COLO668 (cell line): ENCODE measurements at regions not wholly inside any gene's neighbourhood (a gene's known extent, or its start where the extent isn't known, plus 50 kb on each side); places are given as distances from the start of the nearest gene placed in this dataset.
A peak's percentile ranks its signal among the peaks of the same experiment; 100 is the strongest.
"Not testable (repeated sequence)": the region's sequence is repeated elsewhere in the genome, so short reads cannot be mapped to it uniquely, and the experiment has no call there.

Experiments used
- DNase-seq: peaks from one replicate; lab custom pipeline; 2025; ENCODE audit not compliant: unreplicated experiment; lab: John Stamatoyannopoulos, UW

DNA sequence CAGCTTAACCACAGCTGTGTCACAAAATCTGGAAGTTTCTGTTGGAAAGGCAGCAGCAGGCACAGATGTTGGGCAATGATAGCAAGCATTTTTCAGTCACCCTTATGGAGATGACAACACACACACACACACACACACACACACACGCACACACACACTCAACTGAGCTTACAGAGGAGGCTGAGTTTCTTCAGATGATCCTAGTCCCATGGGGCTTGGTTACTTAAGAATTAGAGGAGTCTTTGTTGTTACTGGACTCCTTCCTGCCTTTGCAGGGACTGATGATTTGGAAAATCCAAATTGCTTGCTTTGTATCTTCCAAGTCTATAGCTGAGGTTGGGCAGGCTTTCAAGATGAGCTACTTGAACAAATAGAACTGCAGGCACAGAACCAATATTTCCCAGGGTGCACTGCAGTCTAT is 740.1 kb upstream of the PITX2 start:
- no peak for DNase-seq

DNA sequence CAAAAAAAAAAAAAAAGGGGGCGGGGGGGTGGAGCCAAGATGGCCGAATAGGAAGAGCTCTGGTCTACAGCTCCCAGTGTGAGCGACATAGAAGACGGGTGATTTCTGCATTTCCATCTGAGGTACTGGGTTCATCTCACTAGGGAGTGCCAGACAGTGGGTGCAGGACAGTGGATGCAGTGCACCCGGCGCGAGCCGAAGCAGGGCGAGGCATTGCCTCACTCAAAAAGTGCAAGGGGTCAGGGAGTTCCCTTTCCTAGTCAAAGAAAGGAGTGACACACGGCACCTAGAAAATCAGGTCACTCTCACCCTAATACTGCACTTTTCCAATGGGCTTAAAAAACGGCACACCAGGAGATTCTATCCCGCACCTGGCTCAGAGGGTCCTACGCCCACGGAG is 755.0 kb upstream of the PITX2 start:
- not testable (repeated sequence) for DNase-seq

DNA sequence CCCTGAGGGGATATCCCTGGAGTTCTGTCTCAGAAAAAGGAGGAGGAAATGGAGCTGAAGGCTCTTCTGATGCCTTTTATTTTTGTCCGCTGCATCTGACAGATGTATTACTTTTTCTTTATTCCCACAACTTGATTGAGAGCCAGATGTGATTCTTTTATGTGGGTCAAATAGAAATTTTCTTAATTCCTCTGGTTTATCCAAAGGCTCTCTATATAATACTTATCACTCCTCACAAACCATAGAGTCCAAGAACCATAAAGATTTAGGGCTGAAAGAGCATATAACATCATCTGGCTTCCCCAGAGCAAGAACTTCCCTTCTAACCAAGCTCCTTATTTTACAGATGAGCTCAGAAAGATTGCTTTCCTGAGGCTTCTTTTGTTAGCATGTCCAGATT is 756.7 kb upstream of the FAM241A start:
- no peak for DNase-seq

DNA sequence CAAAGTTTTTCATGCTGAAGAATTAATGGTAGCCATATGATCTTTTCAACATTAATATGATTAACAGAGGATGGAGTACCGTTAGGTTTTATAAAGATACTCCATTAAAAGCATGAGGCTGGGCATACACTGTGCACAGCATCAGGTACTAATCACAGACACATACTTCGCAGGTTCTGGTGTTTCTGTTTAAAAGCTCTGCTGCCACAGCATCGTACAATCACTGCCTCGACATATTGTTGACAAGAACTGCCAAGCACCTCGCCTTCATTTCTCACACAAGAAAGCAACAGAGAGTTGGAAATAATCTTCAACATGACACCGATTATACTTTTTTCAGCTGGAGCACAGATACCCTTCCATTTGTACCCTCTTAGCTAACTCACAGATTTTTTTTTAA is 753.4 kb upstream of the FAM241A start:
- DNase-seq: no peak

DNA sequence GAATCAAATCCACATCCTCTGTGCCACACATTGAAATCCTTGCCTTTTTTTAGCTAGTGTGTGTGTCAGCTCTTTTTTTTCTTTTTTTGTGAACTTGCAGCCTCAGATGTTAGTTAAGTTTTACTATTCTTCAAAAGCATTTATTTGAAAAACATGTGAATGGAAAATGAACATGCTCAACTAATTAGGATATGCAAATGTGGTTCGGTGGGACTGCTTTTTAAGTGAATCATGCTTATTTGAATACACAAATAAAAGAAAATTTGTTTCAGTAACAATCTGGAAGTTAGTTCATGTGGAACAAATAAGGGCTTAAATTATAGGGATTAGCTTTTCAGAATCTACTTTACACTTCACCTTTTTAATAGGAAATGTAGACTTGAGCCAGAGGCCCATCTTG is 751.5 kb upstream of the FAM241A start:
- DNase-seq: no peak

DNA sequence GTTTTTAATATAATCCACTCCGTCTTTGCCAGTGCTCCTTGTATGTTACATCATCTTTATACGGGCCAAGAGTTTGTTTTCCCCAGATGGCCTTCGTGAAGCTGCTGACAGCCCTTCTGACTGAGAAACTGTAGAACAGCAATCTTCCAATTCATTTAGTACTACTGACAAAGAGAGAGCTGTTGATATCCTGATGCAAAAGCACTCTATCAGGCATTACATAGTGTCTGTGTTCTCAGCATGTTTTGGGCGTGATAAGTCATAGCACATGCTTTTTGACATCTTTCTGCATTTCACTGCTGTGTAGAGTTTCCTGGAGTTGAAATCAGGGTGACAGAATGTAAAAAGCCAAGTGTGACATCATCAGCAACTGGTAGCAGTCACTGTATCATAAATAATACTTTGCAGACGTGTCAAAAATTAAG is 746.3 kb upstream of the FAM241A start:
- DNase-seq: no peak

DNA sequence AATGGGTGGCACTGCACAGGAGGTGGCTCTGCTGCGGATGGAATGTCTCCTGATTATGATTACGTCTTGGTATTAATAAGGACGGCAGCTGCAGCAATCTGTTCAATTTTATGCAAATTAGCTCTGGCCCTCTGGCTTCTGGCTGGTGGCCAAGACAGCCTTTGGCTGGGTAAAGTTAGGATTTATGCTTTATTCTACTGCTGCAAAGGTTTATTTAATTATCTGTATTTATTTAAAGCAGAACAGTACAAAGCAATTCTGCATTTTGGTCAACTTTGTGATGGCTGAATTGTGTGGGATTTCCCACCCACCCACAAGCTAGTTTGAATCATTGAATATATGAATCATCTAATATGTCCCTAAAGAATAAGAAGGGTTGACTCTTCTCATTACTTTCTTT is 745.6 kb upstream of the FAM241A start:
- DNase-seq: peak; percentile 30

DNA sequence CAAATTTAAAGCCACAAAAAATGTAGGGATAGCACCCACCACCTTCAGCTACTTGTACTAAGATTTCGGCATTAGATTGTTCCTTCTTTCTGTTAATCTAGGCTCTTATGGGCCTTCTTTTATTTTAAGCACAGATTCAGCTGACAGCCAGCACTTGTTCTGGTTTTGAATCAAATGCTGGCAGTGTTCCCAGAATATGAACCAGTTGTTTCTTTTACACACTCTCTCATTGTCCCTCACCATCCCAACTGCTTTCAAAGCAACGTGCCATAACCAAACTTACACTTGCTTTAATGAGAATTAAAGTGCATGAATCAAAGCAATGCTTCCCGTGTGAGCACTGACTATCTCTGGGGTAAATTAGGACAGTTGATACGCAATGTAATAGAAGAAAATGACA is 744.5 kb upstream of the FAM241A start:
- DNase-seq: peak; percentile 9

DNA sequence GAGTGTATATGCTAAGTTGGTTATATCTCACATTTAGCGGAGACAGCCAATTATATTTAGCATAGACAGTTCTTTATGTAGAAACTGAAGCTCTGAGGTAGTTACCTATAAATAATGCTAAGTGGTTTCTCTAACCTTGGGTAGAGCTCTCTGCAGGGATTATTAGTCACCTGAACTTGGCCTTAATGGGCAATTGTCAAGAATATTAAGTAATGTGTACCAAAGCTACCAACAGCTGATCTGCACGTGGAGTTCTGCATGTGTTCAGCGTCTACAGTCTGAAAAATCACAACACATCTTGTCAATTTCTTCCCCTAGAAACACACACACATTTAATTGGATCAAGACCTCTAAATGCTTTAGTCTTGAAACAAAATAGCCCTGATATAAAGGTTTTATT is 740.6 kb upstream of the FAM241A start:
- DNase-seq: no peak

DNA sequence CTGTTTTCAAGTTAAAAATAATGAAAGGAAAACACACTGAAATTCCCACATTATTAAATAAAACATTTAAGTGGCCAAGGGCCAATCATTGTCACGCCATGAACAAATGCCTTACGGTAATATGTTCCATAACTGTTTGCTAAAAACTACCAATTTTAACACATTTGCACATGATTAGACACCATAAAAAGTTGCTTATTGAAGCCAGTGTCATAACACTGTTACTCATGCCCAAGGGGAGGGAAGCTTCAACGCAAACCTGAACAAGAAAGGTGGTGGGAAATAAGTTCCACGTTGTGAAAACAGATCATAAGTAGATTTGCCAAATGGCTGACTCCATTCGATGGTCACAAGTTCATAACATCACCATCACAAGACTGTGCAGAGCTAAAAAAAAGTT is 739.3 kb upstream of the FAM241A start:
- no peak for DNase-seq

DNA sequence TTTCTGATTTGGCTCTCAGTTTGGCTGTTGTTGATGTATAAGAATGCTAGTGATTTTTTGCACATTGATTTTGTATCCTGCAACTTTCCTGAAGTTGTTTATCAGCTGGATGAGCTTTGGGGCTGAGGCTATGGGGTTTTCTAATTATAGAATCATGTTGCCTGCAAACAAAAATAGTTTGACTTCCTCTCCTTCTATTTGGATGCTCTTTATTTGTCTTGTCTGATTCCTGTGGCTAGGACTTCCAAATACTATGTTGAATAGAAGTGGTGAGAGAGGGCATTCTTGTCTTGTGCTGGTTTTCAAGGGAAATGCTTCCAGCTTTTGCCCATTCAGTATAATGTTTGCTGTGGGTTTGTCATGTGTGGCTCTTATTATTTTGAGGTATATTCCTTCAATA is 734.7 kb upstream of the FAM241A start:
- no peak for DNase-seq

DNA sequence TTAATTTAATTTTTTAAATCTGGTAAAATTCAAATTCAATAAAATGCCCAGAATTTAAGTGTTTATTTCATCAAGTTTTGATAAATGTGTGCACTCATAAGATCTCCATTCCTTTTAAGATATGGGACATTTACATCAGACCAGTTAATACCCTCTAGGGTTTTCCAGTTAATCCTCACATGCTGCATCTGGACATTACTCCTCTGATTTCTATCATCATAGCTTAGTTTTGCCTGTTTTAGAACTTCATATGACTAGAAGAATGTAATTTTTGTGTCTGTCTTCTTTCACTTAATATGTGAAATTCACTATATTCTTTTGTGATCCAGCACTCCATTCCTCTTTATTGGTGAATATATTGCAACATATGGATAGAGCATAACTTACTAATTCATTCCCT is 727.7 kb upstream of the FAM241A start:
- no peak for DNase-seq

DNA sequence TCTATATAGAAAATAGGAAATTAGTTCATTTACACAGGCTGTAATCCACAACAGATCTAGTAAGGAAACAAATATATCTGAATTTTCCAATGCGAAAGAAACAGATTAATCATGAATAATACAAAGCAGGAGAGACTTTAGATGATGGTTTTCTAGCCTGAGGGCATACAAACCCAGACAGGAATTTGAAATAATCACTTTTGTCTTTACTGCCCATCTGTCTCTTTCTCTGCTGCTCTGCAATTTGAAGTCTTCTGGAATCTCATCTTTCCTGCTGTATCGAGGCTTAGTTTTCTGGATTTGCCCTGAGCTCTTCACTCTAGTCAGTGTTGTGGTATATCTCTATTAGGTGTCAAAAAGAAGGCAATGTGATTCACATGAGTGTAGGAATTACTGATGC is 711.8 kb upstream of the FAM241A start:
- no peak for DNase-seq

DNA sequence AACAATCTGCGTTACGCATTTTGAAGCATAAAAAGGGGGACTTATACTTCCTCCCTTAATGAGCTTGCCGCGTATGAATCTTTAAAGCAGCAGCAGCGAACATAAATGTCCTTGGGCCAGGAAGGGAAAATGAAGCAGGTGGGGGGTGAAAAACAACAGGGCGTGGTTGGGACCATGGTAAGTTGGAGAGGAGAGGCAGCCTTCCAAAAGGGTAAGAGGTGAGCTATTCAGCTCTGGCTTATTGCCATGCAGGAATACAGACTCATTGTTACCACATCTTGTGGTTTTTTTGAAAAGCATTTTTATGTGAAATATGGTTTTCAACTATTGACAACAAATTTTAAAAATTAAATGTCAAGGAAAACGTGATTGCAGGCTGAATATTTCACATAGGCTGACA is 710.7 kb upstream of the FAM241A start:
- no peak for DNase-seq

DNA sequence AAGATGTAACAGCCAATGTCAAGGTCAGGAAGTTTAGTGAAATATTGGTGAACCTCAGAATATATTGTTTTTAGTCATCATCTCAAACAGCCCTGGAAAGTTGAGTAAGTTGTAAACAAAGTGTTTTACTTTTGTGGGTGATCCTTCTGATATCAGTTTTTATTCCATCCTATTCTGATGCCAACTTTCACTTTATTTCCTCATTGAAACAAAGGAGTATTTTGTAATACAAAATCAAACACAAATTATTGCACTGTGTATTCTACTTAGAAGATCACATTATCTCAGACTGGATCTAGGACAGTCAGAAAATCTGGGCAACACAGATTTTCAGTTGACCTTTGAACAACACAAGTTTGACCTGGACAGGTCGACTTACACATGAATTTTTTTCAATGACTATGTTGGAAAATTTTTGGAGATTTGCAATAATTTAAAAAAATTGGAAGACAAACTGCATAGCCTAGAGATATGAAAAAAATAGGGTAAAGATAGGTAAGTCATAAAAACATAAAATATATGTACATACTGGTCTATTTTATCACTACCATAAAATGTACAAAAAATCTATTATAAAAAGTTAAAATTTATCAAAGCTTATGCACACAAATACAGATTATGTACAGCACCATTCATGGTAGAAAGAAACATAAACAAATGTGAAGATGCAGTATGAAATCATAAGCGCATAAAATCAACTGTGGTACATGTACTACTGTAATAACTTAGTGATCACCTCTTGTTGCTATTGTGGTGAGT is 709.1 kb upstream of the FAM241A start:
- no peak for DNase-seq

DNA sequence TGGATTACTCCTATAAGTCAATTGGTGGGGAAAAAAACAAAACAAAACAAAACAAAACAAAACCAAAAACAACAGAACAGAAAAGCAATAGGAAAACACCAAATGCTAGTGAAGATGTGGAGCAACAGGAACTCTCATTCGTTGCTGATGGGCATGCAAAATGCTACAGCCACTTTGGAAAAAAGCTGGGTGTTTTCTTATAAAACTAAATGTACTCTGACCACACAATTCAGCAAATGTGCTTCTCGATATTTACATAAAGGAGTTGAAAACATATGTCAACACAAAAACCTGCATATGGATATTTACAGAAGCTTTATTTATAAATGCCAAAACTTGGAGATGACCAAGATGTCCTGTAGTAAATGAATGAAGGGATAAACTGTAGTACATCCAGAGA is 703.6 kb upstream of the FAM241A start:
- DNase-seq: no peak

DNA sequence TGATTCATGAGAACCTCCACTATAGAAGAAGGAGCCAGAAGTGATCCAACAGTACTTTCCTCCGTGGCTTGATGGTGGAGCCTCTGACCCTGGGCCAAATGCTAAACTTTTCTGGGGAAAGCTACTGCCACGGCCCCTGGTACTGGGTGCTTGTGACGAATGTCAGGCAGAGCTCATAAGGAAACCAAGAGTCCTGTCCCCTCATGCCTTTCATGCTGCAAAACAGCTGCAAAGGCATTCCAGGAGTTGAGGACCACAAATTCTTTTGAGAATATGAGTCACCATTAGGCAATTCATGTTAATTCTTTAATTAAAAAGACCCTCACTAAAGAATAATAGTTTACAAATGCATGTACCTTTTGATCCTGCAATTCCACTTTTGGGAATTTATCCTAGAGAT is 700.4 kb upstream of the FAM241A start:
- DNase-seq: not testable (repeated sequence)

DNA sequence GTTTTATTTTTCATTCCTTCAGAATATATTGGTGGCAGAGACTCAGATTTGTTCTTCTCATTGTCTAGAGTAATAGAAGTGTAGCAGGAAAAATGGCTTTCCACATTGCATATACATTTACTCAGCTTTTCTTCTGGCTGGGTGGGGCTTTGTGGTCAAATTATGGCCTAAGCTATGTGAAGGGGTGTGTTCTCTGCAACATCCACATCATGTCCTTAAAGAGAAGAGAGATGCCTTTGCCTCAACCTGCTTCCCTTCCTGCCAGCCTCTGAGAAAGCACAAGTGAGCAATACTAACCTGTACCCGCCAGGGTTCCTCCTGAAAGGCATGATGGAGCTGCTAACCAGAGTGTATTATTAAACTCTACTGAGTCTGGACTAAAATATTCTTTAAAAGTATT is 695.6 kb upstream of the FAM241A start:
- no peak for DNase-seq

DNA sequence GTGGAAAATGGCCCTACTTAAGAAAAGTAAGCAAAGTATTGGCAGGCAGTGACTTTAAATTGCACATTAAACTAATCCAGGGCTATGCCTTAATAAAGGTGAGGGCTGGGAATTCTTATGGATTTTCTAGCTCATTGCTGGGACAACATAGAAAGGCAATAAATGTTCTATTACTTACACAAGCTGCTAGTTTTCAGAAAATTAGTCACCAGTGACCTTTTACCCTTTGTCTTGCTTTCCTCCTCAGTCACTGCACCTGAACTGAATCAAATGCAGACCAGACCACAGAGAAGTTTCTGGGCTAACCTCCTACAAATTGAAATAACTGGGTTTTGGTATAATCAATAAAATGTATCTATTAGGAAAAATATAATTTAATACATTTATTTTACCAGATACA is 694.4 kb upstream of the FAM241A start:
- no peak for DNase-seq

DNA sequence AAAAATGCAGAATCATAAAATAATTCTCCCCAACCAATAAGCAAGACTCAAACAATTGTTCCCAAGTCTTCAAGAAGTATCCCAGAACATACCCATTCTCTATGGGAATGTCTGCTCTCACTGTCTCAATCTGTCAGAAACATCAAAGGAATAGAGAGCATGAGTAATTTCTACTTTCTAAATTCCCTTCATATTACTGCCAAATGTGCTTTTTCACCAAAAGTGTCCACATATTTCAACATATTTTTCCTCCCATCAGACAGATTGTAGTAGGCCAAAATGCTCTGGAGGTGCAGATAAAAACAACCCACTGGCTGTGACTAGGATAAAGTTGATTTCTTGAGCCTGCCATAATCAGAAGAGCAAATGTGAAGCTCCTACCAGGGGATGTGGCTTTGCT is 692.0 kb upstream of the FAM241A start:
- DNase-seq: no peak

DNA sequence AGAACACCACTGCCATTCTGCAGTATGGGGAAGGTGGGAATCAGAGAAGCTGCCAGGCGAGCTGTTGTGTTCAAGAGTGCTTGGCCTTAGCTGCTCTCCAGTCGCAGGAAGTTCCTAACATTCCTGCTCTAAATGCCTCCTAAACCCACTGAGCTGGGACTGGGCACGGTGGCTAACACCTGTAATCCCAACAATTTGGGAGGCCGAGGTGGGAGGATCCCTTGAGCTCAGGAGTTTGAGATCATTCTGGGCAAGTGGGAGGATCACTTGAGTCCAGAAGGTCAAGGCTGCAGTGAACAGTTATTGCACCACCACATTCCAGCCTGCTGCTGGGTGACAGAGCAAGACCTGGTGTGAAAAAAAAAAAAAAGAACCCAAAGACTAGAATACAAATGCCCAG is 690.3 kb upstream of the FAM241A start:
- DNase-seq: no peak

DNA sequence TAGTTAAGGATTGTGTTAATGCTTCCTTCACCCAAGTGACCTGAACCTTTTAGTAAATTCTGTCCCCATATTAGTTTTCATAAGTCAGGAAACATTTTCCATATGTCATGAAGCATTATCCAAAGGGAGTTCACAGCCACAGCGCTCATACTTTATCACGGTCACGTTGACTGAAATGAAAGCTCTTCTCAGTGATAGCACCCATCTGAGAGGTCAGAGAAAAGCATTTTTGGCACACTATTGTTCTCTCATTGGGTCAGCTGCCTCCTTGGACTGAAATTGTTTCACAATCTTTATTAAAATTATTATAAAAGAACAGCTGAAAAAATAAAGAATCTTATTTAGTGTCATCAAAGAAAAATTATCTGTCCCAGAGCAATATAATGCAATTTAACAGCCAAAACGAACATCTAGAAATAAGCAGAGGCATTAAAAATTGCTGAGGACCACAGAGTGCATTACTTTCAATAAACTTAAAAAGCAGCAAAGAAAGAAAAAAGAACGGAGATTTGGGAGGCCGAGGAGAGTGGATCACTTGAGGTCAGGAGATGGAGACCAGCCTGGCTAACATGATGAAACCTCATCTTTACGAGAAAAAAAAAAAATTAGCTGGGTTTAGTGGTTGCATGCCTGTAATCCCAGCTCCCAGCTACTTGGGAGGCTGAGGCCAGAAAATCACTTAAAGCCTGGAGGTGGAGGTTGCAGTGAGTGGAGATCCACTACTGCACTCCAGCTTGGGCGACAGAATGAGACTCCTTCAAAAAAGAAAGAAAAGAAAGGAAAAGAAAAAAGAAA is 680.8 kb upstream of the FAM241A start:
- DNase-seq: no peak
